ENCODE measurements at regions not wholly inside any gene's neighbourhood (a gene's known extent, or its start where the extent isn't known, plus 50 kb on each side); places are given as distances from the start of the nearest gene placed in this dataset.

GRCh38 chr3:118435851-118436350, 598.7 kb downstream of the IGSF11 start:
- Histone ChIP-seq H3K27me3 (ENCODE audit: insufficient read depth, low read length) (no peaks in the 10 kb centered on the region), H3K4me3 (ENCODE audit: low read length) (no peak overlapping the region), H3K9me3 (ENCODE audit: low read depth, low read length) (no peaks in the 10 kb centered on the region), H3K4me1 (ENCODE audit: insufficient read depth, low read length) (no peaks in the 10 kb centered on the region)

- H3K4me1 ChIP-seq (ENCODE audit: insufficient read depth, low read length): no peaks in the 10 kb centered on the region
- H3K9me3 ChIP-seq (ENCODE audit: low read depth, low read length): peaks cover under 1% of the 10 kb centered on the region
- H3K4me3 ChIP-seq (ENCODE audit: low read length): no peak overlapping the region
- H3K27me3 ChIP-seq (ENCODE audit: insufficient read depth, low read length): no peaks in the 10 kb centered on the region
These were observed 597.9 kb downstream of the IGSF11 start for GRCh38 chr3:118436697-118437262.

- H3K9me3 ChIP-seq (ENCODE audit: low read depth, low read length): peaks cover 5% of the 10 kb centered on the region
- no peaks in the 10 kb centered on the region for H3K4me1 ChIP-seq (ENCODE audit: insufficient read depth, low read length)
- no peaks in the 10 kb centered on the region for H3K27me3 ChIP-seq (ENCODE audit: insufficient read depth, low read length)
- no peak overlapping the region for H3K4me3 ChIP-seq (ENCODE audit: low read length)
These were observed 589.6 kb downstream of the IGSF11 start for GRCh38 chr3:118445036-118445435.

- no peaks in the 10 kb centered on the region for H3K9me3 ChIP-seq (ENCODE audit: low read depth, low read length)
- no peaks in the 10 kb centered on the region for H3K27me3 ChIP-seq (ENCODE audit: insufficient read depth, low read length)
- H3K4me3 ChIP-seq (ENCODE audit: low read length): no peak overlapping the region
- no peaks in the 10 kb centered on the region for H3K4me1 ChIP-seq (ENCODE audit: insufficient read depth, low read length)
These were observed 587.3 kb downstream of the IGSF11 start for GRCh38 chr3:118447339-118447738.

GRCh38 chr3:118466795-118467330, 567.8 kb downstream of the IGSF11 start:
- H3K27me3 ChIP-seq (ENCODE audit: insufficient read depth, low read length): no peaks in the 10 kb centered on the region
- no peak overlapping the region for H3K4me3 ChIP-seq (ENCODE audit: low read length)
- H3K9me3 ChIP-seq (ENCODE audit: low read depth, low read length): no peaks in the 10 kb centered on the region
- H3K4me1 ChIP-seq (ENCODE audit: insufficient read depth, low read length): no peaks in the 10 kb centered on the region

- H3K9me3 ChIP-seq (ENCODE audit: low read depth, low read length): no peaks in the 10 kb centered on the region
- no peaks in the 10 kb centered on the region for H3K4me1 ChIP-seq (ENCODE audit: insufficient read depth, low read length)
- no peak overlapping the region for H3K4me3 ChIP-seq (ENCODE audit: low read length)
- H3K27me3 ChIP-seq (ENCODE audit: insufficient read depth, low read length): no peaks in the 10 kb centered on the region
These were observed 565.8 kb downstream of the IGSF11 start for GRCh38 chr3:118468801-118469200.

GRCh38 chr3:118472586-118472985, 562.1 kb downstream of the IGSF11 start:
- H3K27me3 ChIP-seq (ENCODE audit: insufficient read depth, low read length): no peaks in the 10 kb centered on the region
- H3K4me3 ChIP-seq (ENCODE audit: low read length): no peak overlapping the region
- no peaks in the 10 kb centered on the region for H3K9me3 ChIP-seq (ENCODE audit: low read depth, low read length)
- H3K4me1 ChIP-seq (ENCODE audit: insufficient read depth, low read length): no peaks in the 10 kb centered on the region

- Histone ChIP-seq H3K9me3 (ENCODE audit: low read depth, low read length) (no peaks in the 10 kb centered on the region), H3K4me3 (ENCODE audit: low read length) (no peak overlapping the region), H3K4me1 (ENCODE audit: insufficient read depth, low read length) (no peaks in the 10 kb centered on the region), H3K27me3 (ENCODE audit: insufficient read depth, low read length) (no peaks in the 10 kb centered on the region)
These were observed 561.3 kb downstream of the IGSF11 start for GRCh38 chr3:118473343-118473742.

GRCh38 chr3:118476885-118477618, 557.6 kb downstream of the IGSF11 start:
- H3K4me3 ChIP-seq (ENCODE audit: low read length): no peak overlapping the region
- H3K9me3 ChIP-seq (ENCODE audit: low read depth, low read length): no peaks in the 10 kb centered on the region
- no peaks in the 10 kb centered on the region for H3K4me1 ChIP-seq (ENCODE audit: insufficient read depth, low read length)
- no peaks in the 10 kb centered on the region for H3K27me3 ChIP-seq (ENCODE audit: insufficient read depth, low read length)

GRCh38 chr3:118477768-118478167, 556.9 kb downstream of the IGSF11 start:
- H3K27me3 ChIP-seq (ENCODE audit: insufficient read depth, low read length): no peaks in the 10 kb centered on the region
- no peak overlapping the region for H3K4me3 ChIP-seq (ENCODE audit: low read length)
- no peaks in the 10 kb centered on the region for H3K4me1 ChIP-seq (ENCODE audit: insufficient read depth, low read length)
- no peaks in the 10 kb centered on the region for H3K9me3 ChIP-seq (ENCODE audit: low read depth, low read length)

GRCh38 chr3:118478706-118479276, 555.9 kb downstream of the IGSF11 start:
- H3K27me3 ChIP-seq (ENCODE audit: insufficient read depth, low read length): no peaks in the 10 kb centered on the region
- H3K4me3 ChIP-seq (ENCODE audit: low read length): no peak overlapping the region
- H3K4me1 ChIP-seq (ENCODE audit: insufficient read depth, low read length): no peaks in the 10 kb centered on the region
- no peaks in the 10 kb centered on the region for H3K9me3 ChIP-seq (ENCODE audit: low read depth, low read length)

GRCh38 chr3:118479376-118479775, 555.3 kb downstream of the IGSF11 start:
- H3K27me3 ChIP-seq (ENCODE audit: insufficient read depth, low read length): no peaks in the 10 kb centered on the region
- no peak overlapping the region for H3K4me3 ChIP-seq (ENCODE audit: low read length)
- H3K9me3 ChIP-seq (ENCODE audit: low read depth, low read length): no peaks in the 10 kb centered on the region
- no peaks in the 10 kb centered on the region for H3K4me1 ChIP-seq (ENCODE audit: insufficient read depth, low read length)

GRCh38 chr3:118480101-118480860, 554.4 kb downstream of the IGSF11 start:
- no peak overlapping the region for H3K4me3 ChIP-seq (ENCODE audit: low read length)
- no peaks in the 10 kb centered on the region for H3K9me3 ChIP-seq (ENCODE audit: low read depth, low read length)
- no peaks in the 10 kb centered on the region for H3K4me1 ChIP-seq (ENCODE audit: insufficient read depth, low read length)
- no peaks in the 10 kb centered on the region for H3K27me3 ChIP-seq (ENCODE audit: insufficient read depth, low read length)

- H3K4me1 ChIP-seq (ENCODE audit: insufficient read depth, low read length): no peaks in the 10 kb centered on the region
- no peaks in the 10 kb centered on the region for H3K27me3 ChIP-seq (ENCODE audit: insufficient read depth, low read length)
- no peaks in the 10 kb centered on the region for H3K9me3 ChIP-seq (ENCODE audit: low read depth, low read length)
- H3K4me3 ChIP-seq (ENCODE audit: low read length): no peak overlapping the region
These were observed 549.0 kb downstream of the IGSF11 start for GRCh38 chr3:118485693-118486092.

- no peak overlapping the region for H3K4me3 ChIP-seq (ENCODE audit: low read length)
- no peaks in the 10 kb centered on the region for H3K4me1 ChIP-seq (ENCODE audit: insufficient read depth, low read length)
- H3K9me3 ChIP-seq (ENCODE audit: low read depth, low read length): no peaks in the 10 kb centered on the region
- H3K27me3 ChIP-seq (ENCODE audit: insufficient read depth, low read length): no peaks in the 10 kb centered on the region
These were observed 546.9 kb downstream of the IGSF11 start for GRCh38 chr3:118487734-118488133.

Data from mononuclear cell (primary cell).